ENCODE measurements at regions not wholly inside any gene's neighbourhood (a gene's known extent, or its start where the extent isn't known, plus 50 kb on each side); places are given as distances from the start of the nearest gene placed in this dataset.

DNA sequence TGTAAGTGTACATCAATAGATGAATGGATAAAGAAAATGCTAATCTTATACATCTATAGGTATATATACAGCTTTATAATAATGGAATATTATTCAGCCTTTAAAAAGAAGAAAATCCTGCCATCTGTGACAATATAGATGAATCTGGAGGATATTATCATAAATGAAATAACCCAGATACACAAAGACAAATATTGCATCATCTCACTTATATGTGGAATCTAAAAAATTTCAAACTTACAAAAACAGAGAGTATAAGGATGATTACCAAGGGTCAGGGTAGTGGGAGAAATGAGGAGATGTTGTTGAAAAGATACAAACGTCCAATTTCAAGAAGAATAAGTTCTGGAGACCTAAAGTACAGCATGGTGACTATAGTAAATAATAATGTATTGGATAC lies 85.4 kb upstream of the AGTR1 start:
- TF ChIP-seq, protein P1, sequence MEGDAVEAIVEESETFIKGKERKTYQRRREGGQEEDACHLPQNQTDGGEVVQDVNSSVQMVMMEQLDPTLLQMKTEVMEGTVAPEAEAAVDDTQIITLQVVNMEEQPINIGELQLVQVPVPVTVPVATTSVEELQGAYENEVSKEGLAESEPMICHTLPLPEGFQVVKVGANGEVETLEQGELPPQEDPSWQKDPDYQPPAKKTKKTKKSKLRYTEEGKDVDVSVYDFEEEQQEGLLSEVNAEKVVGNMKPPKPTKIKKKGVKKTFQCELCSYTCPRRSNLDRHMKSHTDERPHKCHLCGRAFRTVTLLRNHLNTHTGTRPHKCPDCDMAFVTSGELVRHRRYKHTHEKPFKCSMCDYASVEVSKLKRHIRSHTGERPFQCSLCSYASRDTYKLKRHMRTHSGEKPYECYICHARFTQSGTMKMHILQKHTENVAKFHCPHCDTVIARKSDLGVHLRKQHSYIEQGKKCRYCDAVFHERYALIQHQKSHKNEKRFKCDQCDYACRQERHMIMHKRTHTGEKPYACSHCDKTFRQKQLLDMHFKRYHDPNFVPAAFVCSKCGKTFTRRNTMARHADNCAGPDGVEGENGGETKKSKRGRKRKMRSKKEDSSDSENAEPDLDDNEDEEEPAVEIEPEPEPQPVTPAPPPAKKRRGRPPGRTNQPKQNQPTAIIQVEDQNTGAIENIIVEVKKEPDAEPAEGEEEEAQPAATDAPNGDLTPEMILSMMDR (IDR thresholded peaks at IDR 0.05): no peak
- no peak for TF ChIP-seq SIN3A (IDR thresholded peaks at IDR 0.05; ENCODE audit: borderline replicate concordance, insufficient read depth, low read depth, low read length)
- TF ChIP-seq POLR2AphosphoS5 (IDR thresholded peaks at IDR 0.05; ENCODE audit: low read depth, low read length): no peak
- TF ChIP-seq, protein P2, sequence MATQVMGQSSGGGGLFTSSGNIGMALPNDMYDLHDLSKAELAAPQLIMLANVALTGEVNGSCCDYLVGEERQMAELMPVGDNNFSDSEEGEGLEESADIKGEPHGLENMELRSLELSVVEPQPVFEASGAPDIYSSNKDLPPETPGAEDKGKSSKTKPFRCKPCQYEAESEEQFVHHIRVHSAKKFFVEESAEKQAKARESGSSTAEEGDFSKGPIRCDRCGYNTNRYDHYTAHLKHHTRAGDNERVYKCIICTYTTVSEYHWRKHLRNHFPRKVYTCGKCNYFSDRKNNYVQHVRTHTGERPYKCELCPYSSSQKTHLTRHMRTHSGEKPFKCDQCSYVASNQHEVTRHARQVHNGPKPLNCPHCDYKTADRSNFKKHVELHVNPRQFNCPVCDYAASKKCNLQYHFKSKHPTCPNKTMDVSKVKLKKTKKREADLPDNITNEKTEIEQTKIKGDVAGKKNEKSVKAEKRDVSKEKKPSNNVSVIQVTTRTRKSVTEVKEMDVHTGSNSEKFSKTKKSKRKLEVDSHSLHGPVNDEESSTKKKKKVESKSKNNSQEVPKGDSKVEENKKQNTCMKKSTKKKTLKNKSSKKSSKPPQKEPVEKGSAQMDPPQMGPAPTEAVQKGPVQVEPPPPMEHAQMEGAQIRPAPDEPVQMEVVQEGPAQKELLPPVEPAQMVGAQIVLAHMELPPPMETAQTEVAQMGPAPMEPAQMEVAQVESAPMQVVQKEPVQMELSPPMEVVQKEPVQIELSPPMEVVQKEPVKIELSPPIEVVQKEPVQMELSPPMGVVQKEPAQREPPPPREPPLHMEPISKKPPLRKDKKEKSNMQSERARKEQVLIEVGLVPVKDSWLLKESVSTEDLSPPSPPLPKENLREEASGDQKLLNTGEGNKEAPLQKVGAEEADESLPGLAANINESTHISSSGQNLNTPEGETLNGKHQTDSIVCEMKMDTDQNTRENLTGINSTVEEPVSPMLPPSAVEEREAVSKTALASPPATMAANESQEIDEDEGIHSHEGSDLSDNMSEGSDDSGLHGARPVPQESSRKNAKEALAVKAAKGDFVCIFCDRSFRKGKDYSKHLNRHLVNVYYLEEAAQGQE (IDR thresholded peaks at IDR 0.05; ENCODE audit: insufficient read depth in 1 of 2, low read depth in 2 of 2, low read length in 1 of 2): no peak

All from Panc1 (cell line).